GM13977 (cell line): ENCODE measurements at regions not wholly inside any gene's neighbourhood (a gene's known extent, or its start where the extent isn't known, plus 50 kb on each side); places are given as distances from the start of the nearest gene placed in this dataset.

Experiments
- DNase-seq: peaks from one replicate; pipeline ENCODE4 v3.0.0; 2012; ENCODE audit warnings: low spot score
- in situ Hi-C: fragments of 300-500 bp; cut with MboI; formaldehyde crosslinking; loops from one replicate; pipeline ENCODE4 v1.12.0; 2022; ENCODE audit warnings: low sequenced_read_pairs, low pct_unique_long_range_greater_than_20kb, mixed read lengths, inconsistent platforms; ENCODE audit not compliant: unreplicated experiment
- TF ChIP-seq, protein P1 (sequence below): IDR thresholded peaks from 2 replicates; pipeline ENCODE4 v1.5.1; 2012; ENCODE audit warnings: mild to moderate bottlenecking, control low read depth; ENCODE audit not compliant: insufficient read depth; ENCODE audit errors: extremely low read depth, missing control alignments

DNA sequence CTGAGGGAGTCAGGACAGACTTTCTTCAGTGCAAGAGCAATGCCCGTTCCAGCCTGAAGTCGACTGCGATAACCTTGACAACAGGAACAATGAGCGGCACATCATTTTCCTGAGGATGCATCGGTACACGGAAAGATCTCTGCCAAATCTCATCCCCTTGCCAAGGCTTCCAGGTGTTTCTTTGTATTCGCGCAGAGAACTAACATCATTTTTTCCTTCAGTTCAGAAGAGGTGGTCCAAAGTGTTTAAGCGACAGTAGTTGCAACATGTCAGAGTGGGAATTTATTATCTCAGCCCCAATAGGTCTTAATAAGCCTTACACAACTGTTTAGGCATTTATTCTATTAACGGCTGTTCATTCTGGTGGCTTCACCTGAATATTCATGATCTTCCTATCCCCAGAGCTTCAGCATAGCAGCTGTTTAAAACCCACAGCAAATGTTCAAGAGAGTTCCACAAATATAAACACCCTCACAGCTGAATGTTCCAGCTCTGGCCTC lies 129.7 kb upstream of the NFIA start:
- no peak for DNase-seq
- in situ Hi-C loops = no loop called here
- TF ChIP-seq, protein P1, sequence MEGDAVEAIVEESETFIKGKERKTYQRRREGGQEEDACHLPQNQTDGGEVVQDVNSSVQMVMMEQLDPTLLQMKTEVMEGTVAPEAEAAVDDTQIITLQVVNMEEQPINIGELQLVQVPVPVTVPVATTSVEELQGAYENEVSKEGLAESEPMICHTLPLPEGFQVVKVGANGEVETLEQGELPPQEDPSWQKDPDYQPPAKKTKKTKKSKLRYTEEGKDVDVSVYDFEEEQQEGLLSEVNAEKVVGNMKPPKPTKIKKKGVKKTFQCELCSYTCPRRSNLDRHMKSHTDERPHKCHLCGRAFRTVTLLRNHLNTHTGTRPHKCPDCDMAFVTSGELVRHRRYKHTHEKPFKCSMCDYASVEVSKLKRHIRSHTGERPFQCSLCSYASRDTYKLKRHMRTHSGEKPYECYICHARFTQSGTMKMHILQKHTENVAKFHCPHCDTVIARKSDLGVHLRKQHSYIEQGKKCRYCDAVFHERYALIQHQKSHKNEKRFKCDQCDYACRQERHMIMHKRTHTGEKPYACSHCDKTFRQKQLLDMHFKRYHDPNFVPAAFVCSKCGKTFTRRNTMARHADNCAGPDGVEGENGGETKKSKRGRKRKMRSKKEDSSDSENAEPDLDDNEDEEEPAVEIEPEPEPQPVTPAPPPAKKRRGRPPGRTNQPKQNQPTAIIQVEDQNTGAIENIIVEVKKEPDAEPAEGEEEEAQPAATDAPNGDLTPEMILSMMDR = no peak

DNA sequence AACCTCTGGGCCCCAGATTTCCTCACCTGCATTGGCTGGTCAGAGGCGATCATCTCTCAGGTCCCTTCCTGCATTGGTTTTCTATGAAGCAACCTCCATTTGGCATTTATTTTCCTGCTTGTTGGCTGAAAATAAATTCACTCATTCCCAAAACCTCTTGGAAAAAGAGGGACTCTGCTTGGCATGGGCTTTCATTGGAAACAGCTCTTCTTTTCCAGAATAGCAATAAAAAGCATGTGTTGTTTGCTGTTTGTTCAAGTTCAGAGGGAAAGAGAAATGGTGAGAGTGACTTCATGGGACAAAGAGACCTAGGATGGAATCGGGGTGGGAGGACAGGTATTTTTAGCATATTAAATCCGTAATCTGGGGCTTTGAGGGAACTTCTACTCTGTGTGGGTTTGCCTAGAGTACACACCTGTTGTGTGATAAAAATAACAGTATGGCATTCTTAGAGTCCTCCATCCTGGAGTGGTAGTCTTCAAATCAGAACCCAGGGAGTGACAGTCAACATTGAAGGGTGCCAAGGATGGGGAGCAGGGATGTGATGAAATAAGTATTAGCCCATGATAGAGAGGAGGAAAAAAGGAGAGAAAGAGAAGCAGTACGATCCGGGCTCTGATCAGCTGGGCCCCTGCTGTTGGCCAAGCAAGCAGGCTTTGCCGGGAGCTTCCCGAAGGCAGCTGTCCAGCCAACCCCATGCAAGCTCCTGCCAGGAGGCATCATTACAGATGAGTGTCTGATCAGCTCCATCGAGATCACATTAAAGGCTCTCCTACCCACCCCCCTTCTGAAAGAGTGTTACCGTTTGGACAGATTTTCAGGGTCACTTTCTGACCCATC lies 131.9 kb upstream of the NFIA start:
- no peak for DNase-seq

DNA sequence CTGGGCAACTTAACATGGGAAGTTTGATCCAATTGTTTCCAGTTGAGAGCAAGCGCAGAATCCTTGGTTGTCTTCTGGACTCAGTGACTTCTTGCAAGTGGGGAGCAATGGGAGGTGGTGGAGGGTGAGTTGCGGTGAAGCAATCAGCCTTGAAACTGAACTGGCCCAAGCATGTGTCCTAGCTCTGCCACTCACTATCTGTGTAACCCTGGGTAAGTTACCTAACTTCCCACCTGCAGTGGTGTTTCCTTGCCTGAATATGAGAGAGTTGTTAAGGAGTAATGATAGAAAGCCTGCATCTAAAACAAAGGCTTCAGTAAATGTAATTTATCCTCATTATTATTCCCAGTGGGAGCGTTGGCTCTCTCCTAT lies 132.5 kb upstream of the NFIA start:
- in situ Hi-C loops = no loop called here
- no peak for DNase-seq
- TF ChIP-seq, protein P1 = no peak

More for the DNA sequence above, 131.9 kb upstream of the NFIA start:
- TF ChIP-seq, protein P1 = no peak
- in situ Hi-C loops = no loop called here

DNA sequence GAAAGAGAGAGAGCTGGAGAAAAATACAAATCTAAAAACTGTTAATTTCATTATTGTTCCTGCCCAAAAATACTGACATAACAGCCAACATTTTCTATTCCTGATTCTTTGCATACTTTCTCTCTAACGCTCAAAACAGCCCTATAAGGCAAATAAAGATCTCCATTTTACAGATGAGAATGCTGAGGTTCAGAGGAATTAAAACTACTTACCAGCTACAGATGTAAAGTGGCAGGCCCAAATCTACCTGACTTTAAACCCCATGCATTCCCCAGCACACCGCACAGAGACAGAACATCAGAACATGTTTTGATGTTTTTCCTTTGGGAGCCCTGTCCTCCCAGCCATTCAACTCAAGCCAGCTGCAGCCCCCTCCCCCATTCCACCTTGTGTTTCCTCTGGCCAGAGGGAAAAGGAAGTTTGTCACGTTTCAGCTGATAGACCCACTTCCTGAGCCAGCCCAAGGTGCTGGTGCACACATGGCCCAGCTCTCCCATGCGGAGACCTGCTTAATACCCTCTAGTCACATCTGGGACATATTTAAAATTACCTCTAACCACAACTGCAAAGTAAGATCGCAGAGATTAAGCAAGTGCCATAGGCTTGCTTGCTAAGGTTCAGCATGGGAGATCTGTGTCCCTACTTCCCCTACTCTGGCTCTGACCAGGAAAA lies 133.1 kb upstream of the NFIA start:
- no peak for DNase-seq
- TF ChIP-seq, protein P1 = no peak
- in situ Hi-C loops = no loop called here

DNA sequence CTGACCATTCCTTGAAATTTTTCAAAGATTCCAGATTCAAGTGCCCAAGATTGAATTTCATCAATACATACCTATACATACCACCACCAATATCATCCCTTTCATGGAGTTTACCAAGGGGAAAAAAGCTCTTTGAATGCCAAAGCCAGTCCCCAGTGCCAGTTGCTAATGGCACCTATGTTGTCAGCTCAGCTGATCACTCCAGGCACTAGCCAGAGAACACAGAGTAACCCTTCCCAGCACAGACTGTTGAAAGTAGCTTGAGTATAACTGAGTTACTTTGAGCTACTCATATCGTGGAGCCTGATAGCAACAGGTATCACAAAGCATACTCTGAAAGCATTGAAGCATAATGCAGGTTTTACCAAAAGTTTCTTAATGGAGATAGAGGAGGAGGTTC lies 133.9 kb upstream of the NFIA start:
- DNase-seq = no peak
- in situ Hi-C loops = no loop called here
- TF ChIP-seq, protein P1 = no peak

DNA sequence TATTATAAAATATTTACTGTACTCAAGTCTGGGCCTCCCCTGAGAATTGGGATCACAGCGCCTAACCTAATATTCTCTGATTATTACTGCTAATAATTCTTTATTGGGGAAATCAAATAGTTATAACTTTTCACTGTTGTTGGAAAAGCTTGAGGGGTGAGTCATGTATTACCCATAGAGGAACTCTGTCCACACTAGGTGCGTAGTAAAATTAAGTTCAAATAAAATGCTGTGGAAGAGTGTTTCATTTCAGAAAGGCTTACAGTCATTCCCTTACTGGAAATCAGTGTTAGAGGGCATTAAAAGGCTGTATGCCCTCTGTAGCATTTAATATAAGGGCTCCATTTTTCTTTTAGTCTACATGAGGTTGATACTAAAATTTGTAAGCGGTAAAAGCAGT lies 135.0 kb upstream of the NFIA start:
- TF ChIP-seq, protein P1 = no peak
- DNase-seq = no peak
- in situ Hi-C loops = no loop called here
